OCI-LY7 (cell line): ENCODE measurements at regions not wholly inside any gene's neighbourhood (a gene's known extent, or its start where the extent isn't known, plus 50 kb on each side); places are given as distances from the start of the nearest gene placed in this dataset.

Experiments
- BruUV-seq: library from RNA; stranded (reverse); fragments of 400-500 nt; replicated peaks from 2 replicates; lab custom pipeline; 2021; lab: Mats Ljungman, UMichigan
- CTCF ChIA-PET: fragments of 300-600 bp; sonication (Branson Sonifier 250); formaldehyde crosslinking; loops from one replicate; lab custom pipeline; 2022; ENCODE audit warnings: antibody characterized with exemption; ENCODE audit not compliant: unreplicated experiment; lab: Charles Lee
- POLR2A ChIA-PET: fragments of 300-600 bp; sonication (Branson Sonifier 250); formaldehyde crosslinking; loops from one replicate; lab custom pipeline; 2022; ENCODE audit warnings: antibody characterized with exemption; lab: Charles Lee
- DNase-seq: peaks from one replicate; pipeline ENCODE4 v3.0.0-alpha.2; 2015; ENCODE audit warnings: low spot score
- H2AFZ ChIP-seq: fragments of 200-600 bp; sonication (generic), shearing (Covaris generic); 2 replicates; pipeline ENCODE4 v1.6.1; 2014; ENCODE audit warnings: mild to moderate bottlenecking, antibody characterized with exemption, low read length, moderate library complexity
- H3K27ac ChIP-seq: fragments of 200-600 bp; sonication (generic); 2 replicates; pipeline ENCODE4 v1.5.1; 2014; ENCODE audit warnings: mixed run types, low read depth, mild to moderate bottlenecking, moderate library complexity, low read length, inconsistent platforms; ENCODE audit not compliant: poor library complexity, severe bottlenecking
- H3K36me3 ChIP-seq: fragments of 200-600 bp; sonication (generic); 2 replicates; pipeline ENCODE4 v1.6.1; 2014; ENCODE audit warnings: mild to moderate bottlenecking, antibody characterized with exemption, low read length, moderate library complexity, mixed read lengths; ENCODE audit not compliant: insufficient read depth
- H3K4me1 ChIP-seq: fragments of 200-600 bp; sonication (generic); 2 replicates; pipeline ENCODE4 v1.5.1; 2014; ENCODE audit warnings: mild to moderate bottlenecking, low read length; ENCODE audit not compliant: insufficient read depth, poor library complexity, severe bottlenecking
- H3K4me2 ChIP-seq: fragments of 200-600 bp; sonication (generic); 2 replicates; pipeline ENCODE4 v1.6.1; 2014; ENCODE audit warnings: mild to moderate bottlenecking, low read length
- H3K4me3 ChIP-seq: fragments of 200-600 bp; sonication (generic); 2 replicates; pipeline ENCODE4 v1.5.1; 2014; ENCODE audit warnings: mild to moderate bottlenecking, low read depth, low read length; ENCODE audit not compliant: poor library complexity, severe bottlenecking
- H3K79me2 ChIP-seq: fragments of 200-600 bp; sonication (generic); 2 replicates; pipeline ENCODE4 v1.6.1; 2016; ENCODE audit warnings: low read depth, mild to moderate bottlenecking, low read length, moderate library complexity, mixed read lengths; ENCODE audit not compliant: insufficient read depth
- H3K9me2 ChIP-seq: fragments of 200-600 bp; sonication (generic); 2 replicates; pipeline ENCODE4 v1.6.1; 2016; ENCODE audit warnings: mild to moderate bottlenecking, low read length, mixed read lengths; ENCODE audit not compliant: insufficient read depth
- H3K9me3 ChIP-seq: fragments of 200-600 bp; sonication (generic); 2 replicates; pipeline ENCODE4 v1.6.1; 2014; ENCODE audit warnings: mild to moderate bottlenecking, mixed run types, low read length, mixed read lengths
- H4K20me1 ChIP-seq: fragments of 200-600 bp; sonication (generic); 2 replicates; pipeline ENCODE4 v1.6.1; 2014; ENCODE audit warnings: mild to moderate bottlenecking, antibody characterized with exemption, low read length, moderate library complexity, mixed read lengths; ENCODE audit not compliant: insufficient read depth
- EZH2phosphoT487 ChIP-seq: fragments of 200-600 bp; sonication (generic); IDR thresholded peaks from 2 replicates; pipeline ENCODE4 v1.6.1; 2018; ENCODE audit warnings: low read depth, borderline replicate concordance, mild to moderate bottlenecking, mixed run types, antibody characterized with exemption, low read length, moderate library complexity, mixed read lengths
- intact Hi-C: fragments of 100-400 bp; cut with micrococcal nuclease; formaldehyde crosslinking; loops from one replicate; pipeline ENCODE4 v1.10.0; 2022; ENCODE audit not compliant: unreplicated experiment
- TF ChIP-seq, protein P1 (sequence below): fragments of 200-600 bp; sonication (generic); conservative IDR thresholded peaks from 2 replicates; pipeline ENCODE4 v1.5.1; 2014; ENCODE audit warnings: mild to moderate bottlenecking, antibody characterized with exemption, low read length, moderate library complexity, mixed read lengths

DNA sequence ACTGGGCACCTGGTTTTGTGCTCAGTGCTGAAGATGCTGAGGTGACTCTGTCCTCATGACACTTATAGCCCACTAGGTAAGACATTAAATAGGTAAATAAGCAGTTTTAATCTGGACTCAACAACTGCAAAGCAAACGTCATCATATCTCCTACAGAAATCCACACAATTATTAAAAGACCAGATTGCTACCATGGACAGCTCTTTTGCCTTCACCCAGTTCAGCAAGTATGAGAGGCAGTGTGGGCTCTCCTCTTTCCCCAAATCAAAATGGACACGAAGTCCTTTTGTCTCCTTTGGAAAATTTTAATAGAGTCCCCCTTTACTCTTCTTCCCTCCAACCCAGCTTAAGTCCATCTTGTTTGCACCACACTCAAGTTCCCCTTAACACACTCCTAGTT lies 171.1 kb downstream of the RPAP3 start:
- Histone ChIP-seq H3K4me2 (no peak overlapping the region), H4K20me1 (no peaks in the 10 kb centered on the region), H3K36me3 (no peaks in the 10 kb centered on the region), H2AFZ (no peak overlapping the region), H3K9me2 (no peaks in the 10 kb centered on the region), H3K27ac (no peak overlapping the region), H3K9me3 (no peaks in the 10 kb centered on the region), H3K4me1 (no peaks in the 10 kb centered on the region), H3K79me2 (no peaks in the 10 kb centered on the region), H3K4me3 (no peak overlapping the region)
- POLR2A ChIA-PET = interaction anchor here (0.6 to 1.2 kb wide), 2 partner anchors 26 to 46 kb away, joined by 3 read pairs; no protein-coding TSS in a partner anchor
- CTCF ChIA-PET = no interaction called here
- TF ChIP-seq EZH2phosphoT487 = no peak
- TF ChIP-seq, protein P1, sequence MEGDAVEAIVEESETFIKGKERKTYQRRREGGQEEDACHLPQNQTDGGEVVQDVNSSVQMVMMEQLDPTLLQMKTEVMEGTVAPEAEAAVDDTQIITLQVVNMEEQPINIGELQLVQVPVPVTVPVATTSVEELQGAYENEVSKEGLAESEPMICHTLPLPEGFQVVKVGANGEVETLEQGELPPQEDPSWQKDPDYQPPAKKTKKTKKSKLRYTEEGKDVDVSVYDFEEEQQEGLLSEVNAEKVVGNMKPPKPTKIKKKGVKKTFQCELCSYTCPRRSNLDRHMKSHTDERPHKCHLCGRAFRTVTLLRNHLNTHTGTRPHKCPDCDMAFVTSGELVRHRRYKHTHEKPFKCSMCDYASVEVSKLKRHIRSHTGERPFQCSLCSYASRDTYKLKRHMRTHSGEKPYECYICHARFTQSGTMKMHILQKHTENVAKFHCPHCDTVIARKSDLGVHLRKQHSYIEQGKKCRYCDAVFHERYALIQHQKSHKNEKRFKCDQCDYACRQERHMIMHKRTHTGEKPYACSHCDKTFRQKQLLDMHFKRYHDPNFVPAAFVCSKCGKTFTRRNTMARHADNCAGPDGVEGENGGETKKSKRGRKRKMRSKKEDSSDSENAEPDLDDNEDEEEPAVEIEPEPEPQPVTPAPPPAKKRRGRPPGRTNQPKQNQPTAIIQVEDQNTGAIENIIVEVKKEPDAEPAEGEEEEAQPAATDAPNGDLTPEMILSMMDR = no peak
- intact Hi-C loops = no loop called here
- no peak for DNase-seq
- no TSS peak for BruUV-seq

DNA sequence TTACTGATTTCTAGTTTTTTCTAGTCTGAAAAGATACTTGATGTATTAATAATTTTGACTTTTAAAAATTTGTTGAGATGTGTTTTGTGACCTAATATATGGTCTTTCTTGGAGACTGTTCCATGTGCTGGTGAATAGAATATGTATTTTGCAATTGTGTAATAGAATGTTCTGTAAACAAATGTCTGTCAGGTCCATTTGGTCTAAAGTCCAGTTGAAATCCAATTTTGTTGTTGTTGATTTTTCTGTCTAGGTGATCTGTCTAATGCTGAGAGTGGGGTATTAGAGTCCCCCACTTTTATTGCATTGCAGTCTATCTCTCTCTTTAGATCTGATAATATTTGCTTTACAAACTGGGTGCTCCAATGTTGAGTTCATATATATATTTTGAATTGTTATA lies 175.8 kb downstream of the RPAP3 start:
- Histone ChIP-seq H3K27ac (no peak overlapping the region), H3K4me3 (no peak overlapping the region), H3K9me3 (0 out of 2 replicates have a peak, but pooled peaks cover 7% of the 10 kb centered on the region), H3K36me3 (no peaks in the 10 kb centered on the region), H3K9me2 (no peaks in the 10 kb centered on the region), H3K79me2 (no peaks in the 10 kb centered on the region), H3K4me1 (no peaks in the 10 kb centered on the region), H2AFZ (no peak overlapping the region), H4K20me1 (no peaks in the 10 kb centered on the region), H3K4me2 (no peak overlapping the region)
- DNase-seq = no peak
- intact Hi-C loops = no loop called here
- TF ChIP-seq EZH2phosphoT487 = no peak
- TF ChIP-seq, protein P1 = no peak
- ChIA-PET POLR2A (no interaction called here), CTCF (no interaction called here)
- no TSS peak for BruUV-seq

DNA sequence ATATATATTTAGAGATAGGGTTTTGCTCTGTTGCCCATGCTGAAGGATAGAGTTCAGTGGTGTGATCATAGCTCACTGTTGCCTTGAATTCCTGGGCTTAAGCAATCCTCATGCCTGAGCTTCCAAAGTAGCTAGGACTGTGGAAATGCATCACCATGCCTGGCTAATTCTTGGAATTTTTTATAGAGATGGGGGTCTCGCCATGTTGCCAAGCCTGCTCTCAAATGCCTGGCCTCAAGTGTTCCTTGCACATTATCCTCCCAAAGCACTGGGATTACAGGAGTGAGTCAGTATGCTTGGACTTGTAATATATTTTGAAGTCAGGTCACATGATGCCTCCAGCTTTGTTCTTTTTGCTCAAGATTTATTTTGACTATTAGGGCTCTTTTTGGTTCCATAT lies 178.0 kb downstream of the RPAP3 start:
- intact Hi-C loops = no loop called here
- no peaks in the 10 kb centered on the region for H3K36me3 ChIP-seq
- no peaks in the 10 kb centered on the region for H4K20me1 ChIP-seq
- H3K27ac ChIP-seq = no peak overlapping the region
- H3K4me2 ChIP-seq = no peak overlapping the region
- H3K9me2 ChIP-seq = no peaks in the 10 kb centered on the region
- no peak for DNase-seq
- CTCF ChIA-PET = no interaction called here
- H2AFZ ChIP-seq = no peak overlapping the region
- no peaks in the 10 kb centered on the region for H3K4me1 ChIP-seq
- H3K79me2 ChIP-seq = no peaks in the 10 kb centered on the region
- H3K9me3 ChIP-seq = 0 out of 2 replicates have a peak, but pooled peaks cover 7% of the 10 kb centered on the region
- no TSS peak for BruUV-seq
- H3K4me3 ChIP-seq = no peak overlapping the region
- POLR2A ChIA-PET = no interaction called here
- TF ChIP-seq, protein P1 = no peak
- no peak for TF ChIP-seq EZH2phosphoT487
